G401 (cell line): ENCODE measurements at regions not wholly inside any gene's neighbourhood (a gene's known extent, or its start where the extent isn't known, plus 50 kb on each side); places are given as distances from the start of the nearest gene placed in this dataset.

ENCODE experiments used
- DNase-seq: peaks from one replicate; pipeline ENCODE4 v3.0.0-alpha.2; 2015; ENCODE audit warnings: low spot score
- in situ Hi-C: cut with HindIII; loops from 2 replicates; pipeline ENCODE4 v1.10.0; 2016; ENCODE audit warnings: low sequenced_read_pairs, mixed read lengths

DNA sequence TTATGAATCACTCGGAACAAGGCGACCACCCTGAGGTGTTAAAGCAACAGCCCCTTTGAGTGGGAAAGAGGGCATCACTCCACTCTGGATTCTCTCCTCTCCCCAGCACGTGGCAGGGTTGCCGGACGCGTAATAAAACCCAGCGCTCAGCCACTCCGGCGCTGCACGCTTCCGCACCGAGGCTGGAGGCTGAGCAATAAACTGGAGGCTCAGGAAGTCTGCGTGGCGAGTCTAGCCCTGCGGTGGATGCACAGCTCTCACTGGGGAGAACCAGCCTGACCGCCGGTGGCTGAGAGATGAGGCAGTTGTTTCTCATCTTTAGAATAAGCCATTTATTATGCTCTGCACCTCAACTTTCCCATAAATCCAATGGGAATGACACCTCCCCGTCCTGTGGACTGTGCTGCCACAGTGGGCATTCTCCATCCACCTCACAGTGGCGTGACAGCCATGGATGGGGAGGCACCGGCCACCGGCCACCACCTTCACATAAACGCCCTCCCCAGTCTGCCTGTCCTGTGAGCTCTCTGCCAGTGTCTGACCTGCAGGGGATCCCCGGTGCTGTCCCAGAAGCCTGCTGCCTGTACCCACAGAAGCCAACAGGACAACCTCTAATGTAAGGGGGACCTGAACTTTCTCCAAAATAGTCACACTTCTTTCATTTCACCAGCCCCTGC, 64.2 kb upstream of the GGTLC1 start:
- in situ Hi-C loops = no loop called here
- no peak for DNase-seq

DNA sequence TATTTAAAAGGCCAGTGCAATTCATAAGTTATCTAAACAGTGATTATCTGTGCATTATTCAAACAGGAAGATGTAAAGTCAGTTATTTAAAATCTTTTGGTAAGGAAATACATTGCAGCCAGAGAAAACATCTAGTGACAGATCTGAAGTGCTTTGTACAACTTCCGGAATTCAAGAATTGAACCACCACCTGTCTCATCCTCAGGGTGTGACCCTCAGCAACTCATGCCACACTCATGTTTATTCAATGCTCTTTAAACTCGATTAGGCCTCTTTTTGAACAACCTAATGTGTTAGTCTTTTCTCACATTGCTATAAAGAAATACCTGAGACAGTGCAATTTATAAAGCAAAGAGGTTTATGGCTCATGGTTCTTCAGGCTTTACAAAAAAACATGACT, 62.6 kb upstream of the GGTLC1 start:
- in situ Hi-C loops = no loop called here
- no peak for DNase-seq

DNA sequence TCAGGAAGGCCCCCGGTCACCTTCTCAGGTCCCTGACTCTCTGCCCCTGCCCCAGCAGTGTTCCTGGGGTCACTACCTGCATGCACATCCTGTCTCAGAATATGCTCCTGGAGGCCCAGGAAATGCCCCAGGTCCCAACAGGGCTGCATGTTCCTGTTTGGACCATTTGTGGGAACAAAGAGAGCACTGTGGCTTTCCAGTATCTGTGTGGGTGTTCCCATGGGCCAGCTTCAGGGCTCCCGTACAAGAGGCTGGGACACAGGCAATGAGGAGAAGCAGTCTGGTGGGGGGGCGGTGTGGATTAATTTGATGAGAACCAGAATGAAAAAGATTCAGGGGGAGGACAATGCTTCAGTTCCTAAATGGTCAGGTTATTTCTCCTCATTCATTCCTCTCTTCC, 61.5 kb upstream of the GGTLC1 start:
- in situ Hi-C loops = no loop called here
- DNase-seq = no peak

DNA sequence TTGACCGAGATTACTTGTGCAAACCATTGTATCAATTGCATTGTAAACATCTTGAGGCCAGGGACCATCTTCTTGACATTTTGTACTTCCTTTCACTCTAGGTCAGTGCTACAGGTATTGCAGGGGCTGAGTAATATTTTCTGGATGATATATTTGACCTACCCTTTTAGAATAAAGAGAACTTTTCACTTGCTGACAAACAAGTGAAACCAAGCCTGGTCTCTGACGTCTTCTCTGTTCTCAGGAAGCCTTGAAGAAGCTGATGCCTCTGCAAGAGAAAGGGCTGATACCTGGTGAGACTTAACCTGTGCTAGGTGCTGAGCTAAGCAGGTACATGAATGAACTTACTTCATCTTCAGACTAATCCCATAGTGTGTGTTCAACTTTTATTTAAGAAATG, 60.5 kb upstream of the GGTLC1 start:
- in situ Hi-C loops = no loop called here
- no peak for DNase-seq

GRCh38 chr20:24048024-24048611, 59.5 kb upstream of the GGTLC1 start:
- in situ Hi-C loops = no loop called here
- no peak for DNase-seq

GRCh38 chr20:24046888-24047287, 58.3 kb upstream of the GGTLC1 start:
- in situ Hi-C loops = no loop called here
- DNase-seq = no peak

- no peak for DNase-seq
- in situ Hi-C loops = no loop called here
Measured at GRCh38 chr20:24045621-24046318, 57.2 kb upstream of the GGTLC1 start.

GRCh38 chr20:24043294-24043693, 54.7 kb upstream of the GGTLC1 start:
- in situ Hi-C loops = no loop called here
- no peak for DNase-seq

- in situ Hi-C loops = no loop called here
- no peak for DNase-seq
Measured at GRCh38 chr20:24042646-24043045, 54.1 kb upstream of the GGTLC1 start.

DNA sequence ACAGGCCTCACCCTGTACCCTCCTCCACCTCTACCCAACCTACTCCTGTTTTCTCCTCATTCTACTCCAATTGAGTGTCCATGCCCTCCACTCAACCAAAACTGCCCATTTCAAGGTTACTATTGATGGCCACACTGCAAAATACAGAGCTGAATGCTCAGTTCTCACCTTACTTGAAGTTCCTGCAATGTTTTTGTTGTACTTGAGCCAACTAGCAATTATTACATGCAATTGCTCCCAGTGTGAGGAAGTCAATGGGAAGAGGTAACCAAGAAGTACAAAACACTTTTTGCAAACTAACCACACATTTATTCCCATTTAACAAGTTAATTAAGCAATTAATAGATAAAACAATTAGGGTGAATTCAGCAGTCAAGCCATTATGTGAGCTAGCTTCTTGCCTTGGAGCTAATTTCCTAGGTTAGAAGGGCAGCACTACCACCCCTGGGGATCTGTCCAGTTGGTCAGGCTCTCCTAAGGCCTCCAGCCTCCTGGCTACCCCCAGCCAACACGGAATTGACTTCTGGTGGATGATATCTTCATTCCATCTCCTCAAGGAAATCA, 52.4 kb upstream of the GGTLC1 start:
- no peak for DNase-seq
- in situ Hi-C loops = no loop called here

DNA sequence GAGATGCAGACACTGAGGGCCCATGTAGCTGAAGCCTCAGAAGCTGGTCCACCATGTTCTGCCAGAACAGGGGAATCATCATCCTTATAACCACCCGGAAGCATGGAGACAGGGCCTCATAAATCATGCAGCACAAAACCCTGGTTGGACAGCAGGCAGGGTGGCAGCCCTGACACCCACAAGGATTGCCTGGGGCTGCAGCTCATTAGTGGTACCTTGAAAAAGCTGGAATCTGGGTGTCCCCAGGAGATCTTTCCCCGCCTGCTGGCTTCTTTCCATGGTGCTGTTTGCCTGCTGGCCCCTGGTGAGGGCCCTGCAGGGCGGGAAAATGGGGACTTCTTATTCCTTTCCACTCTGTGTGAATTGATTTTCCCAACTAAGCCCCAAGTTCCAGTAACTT, 50.6 kb upstream of the GGTLC1 start:
- in situ Hi-C loops = no loop called here
- no peak for DNase-seq
